ENCODE measurements at regions not wholly inside any gene's neighbourhood (a gene's known extent, or its start where the extent isn't known, plus 50 kb on each side); places are given as distances from the start of the nearest gene placed in this dataset.

- CTCF ChIA-PET: no interaction called here
- H3K36me3 ChIP-seq (ENCODE audit: insufficient read depth, low read length, poor library complexity, severe bottlenecking): no peaks in the 10 kb centered on the region
- POLR2A ChIA-PET (ENCODE audit: low non-redundant PET): no interaction called here
- no peaks in the 10 kb centered on the region for H3K27me3 ChIP-seq (replicated peaks; ENCODE audit: insufficient read depth, low read depth, low read length, poor library complexity)
- intact Hi-C loops (cut with micrococcal nuclease; ENCODE audit: unreplicated experiment): no loop called here
- H3K4me3 ChIP-seq (ENCODE audit: low read depth, low read length, poor library complexity, severe bottlenecking): no peak overlapping the region
- no peak overlapping the region for H3K27ac ChIP-seq (ENCODE audit: low read depth, low read length, poor library complexity, severe bottlenecking)
- no peaks in the 10 kb centered on the region for H3K4me1 ChIP-seq (ENCODE audit: insufficient read depth, low read length, poor library complexity, severe bottlenecking)
- no TSS peak for BruUV-seq (replicated peaks)
- no peak for DNase-seq (ENCODE audit: low spot score)
- TF ChIP-seq EZH2 (IDR thresholded peaks at IDR 0.05; ENCODE audit: borderline replicate concordance, low read depth, low read length, poor library complexity, severe bottlenecking) (no peak), CTCF (conservative IDR thresholded peaks at IDR 0.05; ENCODE audit: low read depth, low read length) (no peak)
- H3K9me3 ChIP-seq (ENCODE audit: low read depth, low read length, poor library complexity, severe bottlenecking): no peaks in the 10 kb centered on the region
Measured at GRCh38 chr19:29266001-29266400, 53.0 kb upstream of the UQCRFS1 start.

- no TSS peak for BruUV-seq (replicated peaks)
- DNase-seq (ENCODE audit: low spot score): no peak
- CTCF ChIA-PET: no interaction called here
- Histone ChIP-seq H3K4me3 (ENCODE audit: low read depth, low read length, poor library complexity, severe bottlenecking) (no peak overlapping the region), H3K27me3 (replicated peaks; ENCODE audit: insufficient read depth, low read depth, low read length, poor library complexity) (no peaks in the 10 kb centered on the region), H3K4me1 (ENCODE audit: insufficient read depth, low read length, poor library complexity, severe bottlenecking) (no peaks in the 10 kb centered on the region), H3K27ac (ENCODE audit: low read depth, low read length, poor library complexity, severe bottlenecking) (no peak overlapping the region), H3K36me3 (ENCODE audit: insufficient read depth, low read length, poor library complexity, severe bottlenecking) (no peaks in the 10 kb centered on the region), H3K9me3 (ENCODE audit: low read depth, low read length, poor library complexity, severe bottlenecking) (no peaks in the 10 kb centered on the region)
- POLR2A ChIA-PET (ENCODE audit: low non-redundant PET): no interaction called here
- intact Hi-C loops (cut with micrococcal nuclease; ENCODE audit: unreplicated experiment): no loop called here
- TF ChIP-seq CTCF (conservative IDR thresholded peaks at IDR 0.05; ENCODE audit: low read depth, low read length): no peak
- no peak for TF ChIP-seq EZH2 (IDR thresholded peaks at IDR 0.05; ENCODE audit: borderline replicate concordance, low read depth, low read length, poor library complexity, severe bottlenecking)
Measured at GRCh38 chr19:29266603-29267002, 53.7 kb upstream of the UQCRFS1 start.

DNA sequence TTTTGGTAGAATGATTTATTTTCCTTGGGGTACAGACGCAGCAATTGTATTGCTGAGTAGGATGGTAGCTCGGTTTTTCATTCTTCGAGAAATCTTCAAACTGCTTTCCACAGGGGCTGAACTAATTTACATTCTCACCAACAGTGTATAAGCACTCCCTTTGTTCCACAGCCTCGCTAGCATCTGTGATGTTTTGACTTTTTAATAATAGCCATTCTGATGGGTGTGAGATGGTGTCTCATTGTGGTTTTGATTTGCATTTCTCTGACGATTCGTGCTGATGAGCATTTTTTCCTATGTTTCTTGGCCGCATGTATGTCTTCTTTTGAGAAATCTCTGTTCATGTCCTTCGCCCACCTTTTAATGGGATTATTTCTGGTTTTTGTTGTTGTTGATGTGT lies 54.8 kb upstream of the UQCRFS1 start:
- no TSS peak for BruUV-seq (replicated peaks)
- POLR2A ChIA-PET (ENCODE audit: low non-redundant PET): no interaction called here

More for the DNA sequence above, 54.8 kb upstream of the UQCRFS1 start:
- Histone ChIP-seq H3K4me1 (ENCODE audit: insufficient read depth, low read length, poor library complexity, severe bottlenecking) (no peaks in the 10 kb centered on the region), H3K36me3 (ENCODE audit: insufficient read depth, low read length, poor library complexity, severe bottlenecking) (no peaks in the 10 kb centered on the region), H3K4me3 (ENCODE audit: low read depth, low read length, poor library complexity, severe bottlenecking) (no peak overlapping the region), H3K27ac (ENCODE audit: low read depth, low read length, poor library complexity, severe bottlenecking) (no peak overlapping the region), H3K9me3 (ENCODE audit: low read depth, low read length, poor library complexity, severe bottlenecking) (no peaks in the 10 kb centered on the region), H3K27me3 (replicated peaks; ENCODE audit: insufficient read depth, low read depth, low read length, poor library complexity) (no peaks in the 10 kb centered on the region)
- intact Hi-C loops (cut with micrococcal nuclease; ENCODE audit: unreplicated experiment): no loop called here
- CTCF ChIA-PET: no interaction called here
- TF ChIP-seq CTCF (conservative IDR thresholded peaks at IDR 0.05; ENCODE audit: low read depth, low read length): no peak
- no peak for TF ChIP-seq EZH2 (IDR thresholded peaks at IDR 0.05; ENCODE audit: borderline replicate concordance, low read depth, low read length, poor library complexity, severe bottlenecking)
- no peak for DNase-seq (ENCODE audit: low spot score)

Measured in A673 (cell line).